MM.1S (cell line): ENCODE measurements at regions not wholly inside any gene's neighbourhood (a gene's known extent, or its start where the extent isn't known, plus 50 kb on each side); places are given as distances from the start of the nearest gene placed in this dataset.
"Not testable (repeated sequence)": the region's sequence is repeated elsewhere in the genome, so short reads cannot be mapped to it uniquely, and the experiment has no call there.

Experiments
- DNase-seq: peaks from one replicate; pipeline ENCODE4 v3.0.0-alpha.2; 2015
- H2AFZ ChIP-seq: fragments of 300-600 bp; sonication (generic); 2 replicates; pipeline ENCODE4 v1.6.0; 2016; ENCODE audit warnings: antibody characterized with exemption, low read length
- H3F3A ChIP-seq: fragments of 300-600 bp; sonication (generic); 2 replicates; pipeline ENCODE4 v1.6.1; 2016; ENCODE audit warnings: mild to moderate bottlenecking, antibody characterized with exemption, low read length, moderate library complexity, mixed read lengths; ENCODE audit not compliant: insufficient read depth
- H3K27ac ChIP-seq: fragments of 300-600 bp; sonication (generic); 2 replicates; pipeline ENCODE4 v1.5.1; 2016; ENCODE audit warnings: mild to moderate bottlenecking, low read length
- H3K27me3 ChIP-seq: fragments of 300-600 bp; sonication (generic); replicated peaks from 2 replicates; pipeline ENCODE4 v1.6.0; 2016; ENCODE audit warnings: low read length; ENCODE audit not compliant: insufficient read depth
- H3K36me3 ChIP-seq: fragments of 300-600 bp; sonication (generic); replicated peaks from 2 replicates; pipeline ENCODE4 v1.6.1; 2016; ENCODE audit warnings: mild to moderate bottlenecking, low read length, mixed read lengths; ENCODE audit not compliant: insufficient read depth
- H3K4me1 ChIP-seq: fragments of 300-600 bp; sonication (generic); 2 replicates; pipeline ENCODE4 v1.6.1; 2016; ENCODE audit warnings: low read length, mixed read lengths
- H3K4me2 ChIP-seq: fragments of 300-600 bp; sonication (generic); 2 replicates; pipeline ENCODE4 v1.6.0; 2016; ENCODE audit warnings: low read depth, low read length
- H3K4me3 ChIP-seq: fragments of 300-600 bp; sonication (generic); 2 replicates; pipeline ENCODE4 v1.5.1; 2016; ENCODE audit warnings: low read length, mixed read lengths
- H3K79me2 ChIP-seq: fragments of 300-600 bp; sonication (generic); 2 replicates; pipeline ENCODE4 v1.6.1; 2016; ENCODE audit warnings: mixed run types, low read length, mixed read lengths
- H3K9ac ChIP-seq: fragments of 300-600 bp; sonication (generic); 2 replicates; pipeline ENCODE4 v1.6.1; 2016; ENCODE audit warnings: low read length, mixed read lengths
- H3K9me2 ChIP-seq: fragments of 300-600 bp; sonication (generic); replicated peaks from 2 replicates; pipeline ENCODE4 v1.6.1; 2016; ENCODE audit warnings: mild to moderate bottlenecking, low read length, mixed read lengths; ENCODE audit not compliant: insufficient read depth
- H3K9me3 ChIP-seq: fragments of 300-600 bp; sonication (generic); replicated peaks from 2 replicates; pipeline ENCODE4 v1.6.1; 2016; ENCODE audit warnings: mild to moderate bottlenecking, low read length, mixed read lengths; ENCODE audit not compliant: insufficient read depth
- H4K20me1 ChIP-seq: fragments of 300-600 bp; sonication (generic); 2 replicates; pipeline ENCODE4 v1.6.1; 2016; ENCODE audit warnings: mild to moderate bottlenecking, low read length, moderate library complexity, mixed read lengths; ENCODE audit not compliant: insufficient read depth
- EZH2 ChIP-seq: fragments of 300-600 bp; sonication (generic); optimal IDR thresholded peaks from 2 replicates; pipeline ENCODE3; 2017; ENCODE audit warnings: low read depth, mild to moderate bottlenecking, antibody characterized with exemption, low read length, mixed read lengths
- EZH2phosphoT487 ChIP-seq: fragments of 300-600 bp; sonication (generic); IDR thresholded peaks from 2 replicates; pipeline ENCODE4 v1.6.1; 2018; ENCODE audit warnings: antibody characterized with exemption, low read length
- TF ChIP-seq, protein P1 (sequence below): fragments of 300-600 bp; sonication (generic); IDR thresholded peaks from 2 replicates; pipeline ENCODE4 v1.5.1; 2016; ENCODE audit warnings: antibody characterized with exemption, low read length, mixed read lengths

DNA sequence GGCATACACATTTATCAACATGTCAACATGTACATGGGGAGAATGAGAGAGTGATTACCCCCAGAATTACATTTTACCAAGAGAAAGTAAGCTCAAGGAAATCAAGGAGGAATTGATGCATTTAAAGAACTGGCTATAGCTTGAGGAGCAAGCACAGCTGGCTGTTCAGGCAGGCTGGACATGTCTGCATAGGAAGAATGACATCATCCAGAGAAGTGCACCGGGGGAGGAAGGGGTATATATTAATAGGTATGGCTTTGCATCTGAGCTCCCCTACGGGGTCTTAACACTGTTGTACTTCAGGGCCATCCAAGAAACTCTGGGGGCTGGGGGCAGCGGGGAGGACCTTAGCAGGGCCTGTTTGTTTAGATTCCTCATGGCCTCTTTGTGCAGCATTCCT is 222.4 kb upstream of the VCX start:
- TF ChIP-seq, protein P1, sequence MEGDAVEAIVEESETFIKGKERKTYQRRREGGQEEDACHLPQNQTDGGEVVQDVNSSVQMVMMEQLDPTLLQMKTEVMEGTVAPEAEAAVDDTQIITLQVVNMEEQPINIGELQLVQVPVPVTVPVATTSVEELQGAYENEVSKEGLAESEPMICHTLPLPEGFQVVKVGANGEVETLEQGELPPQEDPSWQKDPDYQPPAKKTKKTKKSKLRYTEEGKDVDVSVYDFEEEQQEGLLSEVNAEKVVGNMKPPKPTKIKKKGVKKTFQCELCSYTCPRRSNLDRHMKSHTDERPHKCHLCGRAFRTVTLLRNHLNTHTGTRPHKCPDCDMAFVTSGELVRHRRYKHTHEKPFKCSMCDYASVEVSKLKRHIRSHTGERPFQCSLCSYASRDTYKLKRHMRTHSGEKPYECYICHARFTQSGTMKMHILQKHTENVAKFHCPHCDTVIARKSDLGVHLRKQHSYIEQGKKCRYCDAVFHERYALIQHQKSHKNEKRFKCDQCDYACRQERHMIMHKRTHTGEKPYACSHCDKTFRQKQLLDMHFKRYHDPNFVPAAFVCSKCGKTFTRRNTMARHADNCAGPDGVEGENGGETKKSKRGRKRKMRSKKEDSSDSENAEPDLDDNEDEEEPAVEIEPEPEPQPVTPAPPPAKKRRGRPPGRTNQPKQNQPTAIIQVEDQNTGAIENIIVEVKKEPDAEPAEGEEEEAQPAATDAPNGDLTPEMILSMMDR: no peak
- TF ChIP-seq EZH2 (no peak), EZH2phosphoT487 (no peak)
- Histone ChIP-seq H3K36me3 (no peaks in the 10 kb centered on the region), H4K20me1 (no peaks in the 10 kb centered on the region), H3K9me2 (no peaks in the 10 kb centered on the region), H3K9me3 (no peaks in the 10 kb centered on the region), H3K27ac (no peak overlapping the region), H2AFZ (no peak overlapping the region), H3K79me2 (no peaks in the 10 kb centered on the region), H3K27me3 (no peaks in the 10 kb centered on the region), H3K4me3 (no peak overlapping the region), H3K4me2 (no peak overlapping the region), H3K4me1 (peaks cover 26% of the 10 kb centered on the region), H3F3A (0 out of 2 replicates have a peak, but pooled peaks cover 2% of the 10 kb centered on the region), H3K9ac (no peak overlapping the region)
- DNase-seq: no peak

DNA sequence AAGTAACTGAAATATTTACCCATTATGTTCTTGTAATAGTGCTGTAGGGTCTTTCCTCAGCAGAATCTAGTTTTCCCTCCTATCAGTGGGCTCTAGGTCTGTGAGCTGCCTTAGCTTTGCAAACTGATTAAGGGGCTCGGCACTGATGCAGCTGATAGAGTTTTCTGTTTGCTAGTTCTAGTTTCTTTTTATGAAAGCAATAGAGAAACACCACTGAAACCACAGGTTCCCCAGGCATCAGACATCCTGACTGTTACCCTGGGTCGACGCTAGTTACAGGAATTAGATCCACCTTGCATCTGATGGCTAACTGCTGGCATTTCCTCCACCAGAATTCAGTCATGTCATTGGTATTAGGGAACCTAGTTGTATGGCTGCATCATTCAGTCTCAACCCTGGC is 225.0 kb upstream of the VCX start:
- Histone ChIP-seq H3K4me1 (peaks cover 45% of the 10 kb centered on the region), H3K79me2 (no peaks in the 10 kb centered on the region), H3K4me3 (no peak overlapping the region), H3F3A (0 out of 2 replicates have a peak, but pooled peaks cover 6% of the 10 kb centered on the region), H3K9ac (no peak overlapping the region), H3K9me2 (no peaks in the 10 kb centered on the region), H3K27me3 (no peaks in the 10 kb centered on the region), H2AFZ (no peak overlapping the region), H3K9me3 (no peaks in the 10 kb centered on the region), H3K27ac (peak overlapping the region; percentile 46; the same call in 1 of the 2 replicates), H4K20me1 (no peaks in the 10 kb centered on the region), H3K36me3 (no peaks in the 10 kb centered on the region), H3K4me2 (peak overlapping the region; percentile 57; the same call in 1 of the 2 replicates)
- no peak for TF ChIP-seq EZH2
- TF ChIP-seq, protein P1: no peak
- peak; percentile 75 for DNase-seq

DNA sequence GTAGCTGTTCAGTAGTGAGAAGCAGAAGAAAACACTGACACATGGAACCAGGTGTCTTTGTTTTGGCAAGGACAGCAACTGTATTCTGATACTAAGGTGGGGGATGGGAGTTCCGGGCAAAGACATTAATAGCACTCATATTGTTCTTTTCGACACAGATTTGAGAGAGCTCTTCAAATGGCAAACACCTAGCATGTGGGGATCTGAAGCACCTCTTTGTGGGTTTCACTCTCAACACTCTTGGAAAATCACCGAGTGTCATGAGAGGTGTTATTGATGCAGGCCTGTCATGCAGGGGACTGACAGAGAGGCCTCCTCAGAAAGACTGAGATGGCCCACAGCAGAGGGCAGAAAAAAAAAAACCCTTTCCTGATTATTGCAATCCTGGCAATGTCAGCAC is 228.4 kb upstream of the VCX start:
- no peaks in the 10 kb centered on the region for H3K27me3 ChIP-seq
- no peak for TF ChIP-seq EZH2
- TF ChIP-seq, protein P1: no peak
- H4K20me1 ChIP-seq: no peaks in the 10 kb centered on the region
- H3K27ac ChIP-seq: peak overlapping the region; percentile 89
- H3K4me3 ChIP-seq: no peak overlapping the region
- DNase-seq: peak; percentile 86
- H3K79me2 ChIP-seq: no peaks in the 10 kb centered on the region
- H3K9ac ChIP-seq: peak overlapping the region; percentile 21; the same call in 1 of the 2 replicates
- H3K9me2 ChIP-seq: no peaks in the 10 kb centered on the region
- H3K4me2 ChIP-seq: peak overlapping the region; percentile 55; the same call in 1 of the 2 replicates
- peaks cover 45% of the 10 kb centered on the region for H3K4me1 ChIP-seq
- 0 out of 2 replicates have a peak, but pooled peaks cover 6% of the 10 kb centered on the region for H3F3A ChIP-seq
- no peaks in the 10 kb centered on the region for H3K9me3 ChIP-seq
- H3K36me3 ChIP-seq: no peaks in the 10 kb centered on the region
- no peak overlapping the region for H2AFZ ChIP-seq

DNA sequence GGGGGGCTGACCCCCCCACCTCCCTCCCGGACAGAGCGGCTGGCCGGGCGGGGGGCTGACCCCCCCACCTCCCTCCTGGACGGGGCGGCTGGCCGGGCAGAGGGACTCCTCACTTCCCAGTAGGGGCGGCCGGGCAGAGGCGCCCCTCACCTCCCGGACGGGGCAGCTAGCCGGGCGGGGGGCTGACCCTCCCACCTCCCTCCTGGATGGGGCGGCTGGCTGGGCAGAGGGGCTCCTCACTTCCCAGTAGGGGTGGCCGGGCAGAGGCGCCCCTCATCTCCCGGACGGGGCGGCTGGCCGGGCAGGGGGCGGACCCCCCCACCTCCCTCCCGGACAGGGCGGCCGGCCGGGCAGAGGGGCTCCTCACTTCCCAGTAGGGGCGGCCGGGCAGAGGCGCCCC is 234.3 kb upstream of the VCX start:
- H3K4me1 ChIP-seq, H3K9ac ChIP-seq, H4K20me1 ChIP-seq, H3K4me2 ChIP-seq, H3K9me2 ChIP-seq, H3K27ac ChIP-seq, DNase-seq, H3K36me3 ChIP-seq, H3K9me3 ChIP-seq, H3K4me3 ChIP-seq, H3K27me3 ChIP-seq, H3F3A ChIP-seq, H2AFZ ChIP-seq, H3K79me2 ChIP-seq: not testable (repeated sequence)
